H9 (cell line): ENCODE measurements at regions not wholly inside any gene's neighbourhood (a gene's known extent, or its start where the extent isn't known, plus 50 kb on each side); places are given as distances from the start of the nearest gene placed in this dataset.

Source experiments
- DNase-seq: peaks from one replicate; pipeline ENCODE4 v3.0.0-alpha.2; 2017
- H2AFZ ChIP-seq: one replicate; pipeline ENCODE4 v1.6.1; 2013; ENCODE audit warnings: mild to moderate bottlenecking, low read length, control low read depth, moderate library complexity
- H2AK5ac ChIP-seq: 2 replicates; pipeline ENCODE4 v1.6.1; 2013; ENCODE audit warnings: low read length, control low read depth, mixed read lengths; ENCODE audit not compliant: insufficient read length
- H2BK120ac ChIP-seq: one replicate; pipeline ENCODE4 v1.6.1; 2013; ENCODE audit warnings: low read depth, mild to moderate bottlenecking, low read length, control low read depth, inconsistent platforms; ENCODE audit not compliant: poor library complexity, severe bottlenecking
- H2BK12ac ChIP-seq: 2 replicates; pipeline ENCODE4 v1.6.1; 2013; ENCODE audit warnings: low read length, control low read depth, mixed read lengths, low read depth; ENCODE audit not compliant: insufficient read length
- H2BK15ac ChIP-seq: 2 replicates; pipeline ENCODE4 v1.6.1; 2013; ENCODE audit warnings: low read depth, low read length, control low read depth
- H2BK20ac ChIP-seq: one replicate; pipeline ENCODE4 v1.6.1; 2013; ENCODE audit warnings: low read depth, mild to moderate bottlenecking, low read length, control low read depth, inconsistent platforms; ENCODE audit not compliant: poor library complexity, severe bottlenecking
- H2BK5ac ChIP-seq: 2 replicates; pipeline ENCODE4 v1.6.1; 2013; ENCODE audit warnings: low read length, control low read depth, mixed read lengths; ENCODE audit not compliant: insufficient read length
- H3K14ac ChIP-seq: 2 replicates; pipeline ENCODE4 v1.6.1; 2013; ENCODE audit warnings: low read length, control low read depth; ENCODE audit not compliant: insufficient read depth
- H3K18ac ChIP-seq: 2 replicates; pipeline ENCODE4 v1.6.1; 2013; ENCODE audit warnings: low read depth, mild to moderate bottlenecking, mixed read lengths, low read length, control low read depth; ENCODE audit not compliant: insufficient read length
- H3K23ac ChIP-seq: 2 replicates; pipeline ENCODE4 v1.6.1; 2013; ENCODE audit warnings: low read length, control low read depth, mixed read lengths, low read depth; ENCODE audit not compliant: insufficient read length
- H3K23me2 ChIP-seq: 2 replicates; pipeline ENCODE4 v1.6.1; 2013; ENCODE audit warnings: low read depth, mild to moderate bottlenecking, mixed read lengths, low read length, control low read depth; ENCODE audit not compliant: insufficient read length, poor library complexity, severe bottlenecking
- H3K27ac ChIP-seq: 2 replicates; pipeline ENCODE4 v1.5.1; 2013; ENCODE audit warnings: low read length, control low read depth, mixed read lengths, low read depth; ENCODE audit not compliant: insufficient read length
- H3K27me3 ChIP-seq: 2 replicates; pipeline ENCODE4 v1.6.1; 2013; ENCODE audit warnings: low read length, control low read depth, inconsistent platforms; ENCODE audit not compliant: insufficient read depth
- H3K4ac ChIP-seq: 2 replicates; pipeline ENCODE4 v1.6.1; 2013; ENCODE audit warnings: low read depth, mild to moderate bottlenecking, control low read depth, inconsistent platforms, low read length, moderate library complexity
- H3K4me1 ChIP-seq: 2 replicates; pipeline ENCODE4 v1.6.1; 2013; ENCODE audit warnings: low read length, control low read depth, inconsistent platforms; ENCODE audit not compliant: insufficient read depth
- H3K4me2 ChIP-seq: 2 replicates; pipeline ENCODE4 v1.6.1; 2013; ENCODE audit warnings: low read length, control low read depth, mixed read lengths; ENCODE audit not compliant: insufficient read length, insufficient read depth
- H3K56ac ChIP-seq: 2 replicates; pipeline ENCODE4 v1.6.1; 2013; ENCODE audit warnings: low read depth, mild to moderate bottlenecking, mixed read lengths, low read length, control low read depth; ENCODE audit not compliant: insufficient read length
- H3K79me1 ChIP-seq: 2 replicates; pipeline ENCODE4 v1.6.1; 2013; ENCODE audit warnings: low read depth, mild to moderate bottlenecking, moderate library complexity, low read length, control low read depth, inconsistent platforms; ENCODE audit not compliant: insufficient read depth, poor library complexity, severe bottlenecking
- H3K79me2 ChIP-seq: 2 replicates; pipeline ENCODE4 v1.6.1; 2013; ENCODE audit warnings: low read length, control low read depth, inconsistent platforms; ENCODE audit not compliant: insufficient read depth
- H3K9ac ChIP-seq: 2 replicates; pipeline ENCODE4 v1.6.1; 2013; ENCODE audit warnings: low read length, control low read depth, mixed read lengths; ENCODE audit not compliant: insufficient read length; ENCODE audit errors: extremely low read depth
- H3K9me3 ChIP-seq: one replicate; pipeline ENCODE4 v1.6.1; 2013; ENCODE audit warnings: low read depth, low read length, inconsistent platforms; ENCODE audit not compliant: control insufficient read depth
- H3T11ph ChIP-seq: one replicate; pipeline ENCODE4 v1.6.1; 2013; ENCODE audit warnings: mild to moderate bottlenecking, low read length, control low read depth, inconsistent platforms
- H4K20me1 ChIP-seq: one replicate; pipeline ENCODE4 v1.6.1; 2013; ENCODE audit not compliant: control insufficient read depth, insufficient read length, insufficient read depth
- H4K5ac ChIP-seq: 2 replicates; pipeline ENCODE4 v1.6.1; 2013; ENCODE audit warnings: low read depth, mild to moderate bottlenecking, mixed read lengths, low read length, control low read depth; ENCODE audit not compliant: insufficient read length
- H4K8ac ChIP-seq: replicated peaks from 2 replicates; pipeline ENCODE4 v1.6.1; 2013; ENCODE audit warnings: low read length, control low read depth, mixed read lengths, low read depth; ENCODE audit not compliant: insufficient read length
- H4K91ac ChIP-seq: 2 replicates; pipeline ENCODE4 v1.6.1; 2013; ENCODE audit warnings: low read depth, mild to moderate bottlenecking, moderate library complexity, mixed read lengths, low read length, control low read depth; ENCODE audit not compliant: insufficient read length
- H3K27ac Mint-ChIP-seq, 3 experiments: 2 replicates in 2 of 3; 3 replicates in 1 of 3; pipeline ENCODE4 v1.8.0; 2020 to 2021; ENCODE audit warnings: mixed read lengths in 3 of 3, mild to moderate bottlenecking in 1 of 3, moderate library complexity in 1 of 3
- H3K27me3 Mint-ChIP-seq: 2 replicates; pipeline ENCODE4 v1.8.0; 2021; ENCODE audit warnings: low read depth, mild to moderate bottlenecking, moderate library complexity, mixed read lengths
- H3K36me3 Mint-ChIP-seq, 3 experiments: 2 replicates in 2 of 3; 3 replicates in 1 of 3; pipeline ENCODE4 v1.8.0; 2020 to 2021; ENCODE audit warnings: low read depth in 3 of 3, mixed read lengths in 3 of 3; ENCODE audit not compliant: insufficient read depth in 1 of 3
- H3K4me1 Mint-ChIP-seq, 2 experiments: 2 replicates each; pipeline ENCODE4 v1.8.0; 2020; ENCODE audit warnings: mixed read lengths in 2 of 2
- H3K4me3 Mint-ChIP-seq, 2 experiments: 2 replicates in 1 of 2; 3 replicates in 1 of 2; pipeline ENCODE4 v1.8.0; 2020 to 2021; ENCODE audit warnings: mild to moderate bottlenecking in 2 of 2, mixed read lengths in 2 of 2, moderate library complexity in 1 of 2
- H3K9me3 Mint-ChIP-seq, 2 experiments: 2 replicates in 1 of 2; 3 replicates in 1 of 2; pipeline ENCODE4 v1.8.0; 2020; ENCODE audit warnings: mild to moderate bottlenecking in 2 of 2, mixed read lengths in 2 of 2, moderate library complexity in 1 of 2
- WGBS: extraction: QIAGEN DNeasy Blood & Tissue Kit; methylation state at CpG from one replicate; pipeline ENCODE4 v1.1.7; 2013; ENCODE audit warnings: missing lambda C conversion rate, low lambda C conversion rate, mixed read lengths; ENCODE audit not compliant: insufficient read length; ENCODE audit errors: extremely low coverage; 5-methylcytosine and 5-hydroxymethylcytosine counted together
- TF ChIP-seq, protein P1 (sequence below): fragments of 200-600 bp; sonication (generic); conservative IDR thresholded peaks from 3 replicates; pipeline ENCODE4 v1.8.0; 2021; ENCODE audit warnings: antibody characterized with exemption, mild to moderate bottlenecking

- Histone ChIP-seq H3K9me3 (no peaks in the 10 kb centered on the region), H3K23me2 (no peaks in the 10 kb centered on the region), H4K8ac (no peak overlapping the region), H3K27me3 (no peaks in the 10 kb centered on the region), H3T11ph (no peak overlapping the region), H3K56ac (no peak overlapping the region), H3K79me2 (no peaks in the 10 kb centered on the region), H2BK15ac (no peak overlapping the region), H4K5ac (no peak overlapping the region), H3K4ac (no peak overlapping the region), H3K79me1 (no peaks in the 10 kb centered on the region), H3K4me1 (no peaks in the 10 kb centered on the region), H2BK120ac (no peak overlapping the region), H2BK5ac (no peak overlapping the region), H3K14ac (no peak overlapping the region), H2AFZ (no peak overlapping the region), H2BK20ac (no peak overlapping the region), H3K23ac (no peak overlapping the region), H3K18ac (no peak overlapping the region), H3K27ac (no peak overlapping the region), H4K91ac (no peak overlapping the region), H3K9ac (no peak overlapping the region), H4K20me1 (no peaks in the 10 kb centered on the region), H3K4me2 (no peak overlapping the region), H2BK12ac (no peak overlapping the region), H2AK5ac (no peak overlapping the region)
- Mint-ChIP-seq H3K9me3 (peaks cover 0 to 2% of the 10 kb centered on the region in 2 experiments; a peak in 3 of 5 replicates), H3K27ac (no peak overlapping the region), H3K4me1 (peaks cover 19 to 21% of the 10 kb centered on the region in 2 experiments), H3K27me3 (no peaks in the 10 kb centered on the region), H3K4me3 (no peak overlapping the region), H3K36me3 (no peaks in the 10 kb centered on the region; a peak in 1 of 7 replicates)
- TF ChIP-seq, protein P1, sequence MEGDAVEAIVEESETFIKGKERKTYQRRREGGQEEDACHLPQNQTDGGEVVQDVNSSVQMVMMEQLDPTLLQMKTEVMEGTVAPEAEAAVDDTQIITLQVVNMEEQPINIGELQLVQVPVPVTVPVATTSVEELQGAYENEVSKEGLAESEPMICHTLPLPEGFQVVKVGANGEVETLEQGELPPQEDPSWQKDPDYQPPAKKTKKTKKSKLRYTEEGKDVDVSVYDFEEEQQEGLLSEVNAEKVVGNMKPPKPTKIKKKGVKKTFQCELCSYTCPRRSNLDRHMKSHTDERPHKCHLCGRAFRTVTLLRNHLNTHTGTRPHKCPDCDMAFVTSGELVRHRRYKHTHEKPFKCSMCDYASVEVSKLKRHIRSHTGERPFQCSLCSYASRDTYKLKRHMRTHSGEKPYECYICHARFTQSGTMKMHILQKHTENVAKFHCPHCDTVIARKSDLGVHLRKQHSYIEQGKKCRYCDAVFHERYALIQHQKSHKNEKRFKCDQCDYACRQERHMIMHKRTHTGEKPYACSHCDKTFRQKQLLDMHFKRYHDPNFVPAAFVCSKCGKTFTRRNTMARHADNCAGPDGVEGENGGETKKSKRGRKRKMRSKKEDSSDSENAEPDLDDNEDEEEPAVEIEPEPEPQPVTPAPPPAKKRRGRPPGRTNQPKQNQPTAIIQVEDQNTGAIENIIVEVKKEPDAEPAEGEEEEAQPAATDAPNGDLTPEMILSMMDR, result no peak
- no peak for DNase-seq
- WGBS, result no CpG with 5 or more reads among the region's 4 CpGs
These were observed 380.0 kb downstream of the ANXA1 start for GRCh38 chr9:73531658-73532057.
